ENCODE measurements at regions not wholly inside any gene's neighbourhood (a gene's known extent, or its start where the extent isn't known, plus 50 kb on each side); places are given as distances from the start of the nearest gene placed in this dataset.

GRCh38 chr2:10238991-10239485 lies 63.7 kb upstream of the HPCAL1 start:
- TF ChIP-seq ZFP30 (CRISPR knock-in tag; IDR thresholded peaks at IDR 0.05): no peak
- no peak for TF ChIP-seq ESRRG (CRISPR knock-in tag; IDR thresholded peaks at IDR 0.05)

Measured in SK-N-SH treated with all-trans-retinoic acid at 6 μM for 48 hours (cell line).